H1 (cell line): ENCODE measurements at regions not wholly inside any gene's neighbourhood (a gene's known extent, or its start where the extent isn't known, plus 50 kb on each side); places are given as distances from the start of the nearest gene placed in this dataset.

Experiments used
- CTCF ChIA-PET: fragments of 300-600 bp; sonication (Branson Sonifier 250); formaldehyde crosslinking; loops from one replicate; lab custom pipeline; 2021; ENCODE audit not compliant: partially characterized antibody; lab: Charles Lee
- POLR2A ChIA-PET: fragments of 300-600 bp; sonication (Branson Sonifier 250); formaldehyde crosslinking; loops from one replicate; lab custom pipeline; 2021; ENCODE audit warnings: inconsistent platforms; ENCODE audit not compliant: partially characterized antibody; lab: Charles Lee
- DNase-seq, 2 experiments: peaks; one replicate each; pipeline versions ENCODE4 v3.0.0 to v3.0.0-alpha.2; 2010 to 2022; ENCODE audit warnings: low spot score in 2 of 2, low read depth in 1 of 2, mixed read lengths in 1 of 2
- FAIRE-seq: peaks from 2 replicates; lab custom pipeline; 2011; peaks lifted over from hg19 to GRCh38; lab: Jason Lieb, UNC
- H2AFZ ChIP-seq: 2 replicates; pipeline ENCODE4 v1.8.1; 2012; ENCODE audit warnings: low read length, inconsistent platforms
- H2AK5ac ChIP-seq: 2 replicates; pipeline ENCODE4 v1.6.1; 2013; ENCODE audit warnings: low read depth, low read length
- H2BK120ac ChIP-seq: replicated peaks from 2 replicates; pipeline ENCODE3; 2013; ENCODE audit warnings: low read depth, low read length, inconsistent platforms
- H2BK12ac ChIP-seq: 2 replicates; pipeline ENCODE4 v1.6.1; 2013; ENCODE audit warnings: low read depth, low read length
- H2BK15ac ChIP-seq: 2 replicates; pipeline ENCODE4 v1.6.1; 2013; ENCODE audit warnings: low read length
- H2BK20ac ChIP-seq: 2 replicates; pipeline ENCODE4 v1.6.1; 2013; ENCODE audit warnings: low read length
- H2BK5ac ChIP-seq: 2 replicates; pipeline ENCODE4 v1.6.1; 2013; ENCODE audit warnings: low read depth, low read length
- H3K14ac ChIP-seq: 2 replicates; pipeline ENCODE4 v1.6.1; 2013; ENCODE audit warnings: inconsistent platforms; ENCODE audit not compliant: insufficient read length
- H3K18ac ChIP-seq: 2 replicates; pipeline ENCODE4 v1.6.1; 2013; ENCODE audit warnings: low read length; ENCODE audit errors: extremely low read depth
- H3K23ac ChIP-seq: 2 replicates; pipeline ENCODE4 v1.6.1; 2013; ENCODE audit warnings: inconsistent platforms; ENCODE audit not compliant: insufficient read length
- H3K23me2 ChIP-seq: 2 replicates; pipeline ENCODE4 v1.6.1; 2013; ENCODE audit warnings: low read depth, low read length
- H3K27ac ChIP-seq: 2 replicates; pipeline ENCODE4 v1.6.1; 2011; ENCODE audit warnings: low read depth, low read length, inconsistent platforms
- H3K27me3 ChIP-seq, 4 experiments: replicated peaks in 1 of 4; 1 replicate in 1 of 4; 2 replicates in 3 of 4; pipeline versions ENCODE4 v1.6.1 to v1.8.1; 2011 to 2013; ENCODE audit warnings: low read length in 3 of 4, mild to moderate bottlenecking in 3 of 4, inconsistent platforms in 2 of 4, mixed read lengths in 2 of 4, moderate library complexity in 1 of 4; ENCODE audit not compliant: control insufficient read depth in 3 of 4, insufficient read depth in 3 of 4; ENCODE audit errors: extremely low read depth in 1 of 4
- H3K36me3 ChIP-seq, 4 experiments: 2 replicates each; pipeline versions ENCODE4 v1.6.1 to v1.8.1; 2011 to 2013; ENCODE audit warnings: mild to moderate bottlenecking in 4 of 4, low read length in 3 of 4, moderate library complexity in 2 of 4, control low read depth in 1 of 4, inconsistent platforms in 1 of 4; ENCODE audit not compliant: insufficient read depth in 4 of 4, control insufficient read depth in 2 of 4
- H3K4ac ChIP-seq: replicated peaks from 2 replicates; pipeline ENCODE3; 2013; ENCODE audit warnings: low read length, low read depth, mixed read lengths, inconsistent platforms; ENCODE audit not compliant: insufficient read length
- H3K4me1 ChIP-seq, 4 experiments: replicated peaks in 1 of 4; 1 replicate in 1 of 4; 2 replicates in 3 of 4; pipeline versions ENCODE4 v1.6.1 to v1.8.1; 2011 to 2013; ENCODE audit warnings: low read length in 3 of 4, inconsistent platforms in 2 of 4, mixed read lengths in 1 of 4; ENCODE audit not compliant: insufficient read depth in 4 of 4, control insufficient read depth in 3 of 4
- H3K4me2 ChIP-seq, 2 experiments: 2 replicates each; pipeline versions ENCODE4 v1.6.1 to v1.8.1; 2011 to 2013; ENCODE audit warnings: low read depth in 2 of 2, low read length in 2 of 2, control low read depth in 1 of 2, inconsistent platforms in 1 of 2, mild to moderate bottlenecking in 1 of 2; ENCODE audit not compliant: insufficient read depth in 1 of 2
- H3K4me3 ChIP-seq, 4 experiments: fragments of 200-600, 300-600 bp in 1 of 4; sonication (generic), shearing (Covaris generic), sonication (Bioruptor Twin) in 1 of 4; 2 replicates each; pipeline versions ENCODE4 v1.5.1 to v1.8.1; 2011 to 2016; ENCODE audit warnings: low read length in 4 of 4, low read depth in 3 of 4, control low read depth in 2 of 4, inconsistent platforms in 2 of 4, mild to moderate bottlenecking in 2 of 4, mixed read lengths in 1 of 4, moderate library complexity in 1 of 4; ENCODE audit not compliant: insufficient read depth in 2 of 4; ENCODE audit errors: extremely low read depth in 1 of 4
- H3K56ac ChIP-seq: replicated peaks from 2 replicates; pipeline ENCODE3; 2013; ENCODE audit warnings: low read depth, mild to moderate bottlenecking, mixed read lengths, low read length, inconsistent platforms; ENCODE audit not compliant: insufficient read length
- H3K79me1 ChIP-seq: 2 replicates; pipeline ENCODE4 v1.6.1; 2013; ENCODE audit warnings: low read depth, low read length, control low read depth
- H3K79me2 ChIP-seq, 2 experiments: 2 replicates each; pipeline versions ENCODE4 v1.6.1 to v1.8.1; 2012 to 2013; ENCODE audit warnings: low read length in 2 of 2, mild to moderate bottlenecking in 2 of 2, inconsistent platforms in 1 of 2; ENCODE audit not compliant: insufficient read depth in 2 of 2, control insufficient read depth in 1 of 2
- H3K9ac ChIP-seq, 4 experiments: replicated peaks in 1 of 4; 1 replicate in 1 of 4; 2 replicates in 3 of 4; pipeline versions ENCODE4 v1.6.1 to v1.8.1; 2011 to 2013; ENCODE audit warnings: low read depth in 3 of 4, low read length in 3 of 4, control low read depth in 2 of 4, mild to moderate bottlenecking in 2 of 4, moderate library complexity in 2 of 4, inconsistent platforms in 1 of 4; ENCODE audit errors: extremely low read depth in 1 of 4
- H3K9me3 ChIP-seq, 2 experiments: 2 replicates each; pipeline versions ENCODE4 v1.6.1 to v1.8.1; 2012 to 2013; ENCODE audit warnings: mild to moderate bottlenecking in 2 of 2, moderate library complexity in 2 of 2, control low read depth in 1 of 2, inconsistent platforms in 1 of 2, low read depth in 1 of 2, low read length in 1 of 2, mixed read lengths in 1 of 2; ENCODE audit not compliant: insufficient read depth in 2 of 2
- H4K20me1 ChIP-seq, 2 experiments: replicated peaks in 1 of 2; 2 replicates each; pipeline versions ENCODE3 to v1.8.1; 2011 to 2013; ENCODE audit warnings: inconsistent platforms in 2 of 2, low read length in 2 of 2, mild to moderate bottlenecking in 1 of 2; ENCODE audit not compliant: insufficient read depth in 2 of 2, control insufficient read depth in 1 of 2
- H4K5ac ChIP-seq: 2 replicates; pipeline ENCODE4 v1.6.1; 2013; ENCODE audit warnings: low read length, low read depth, mixed read lengths, inconsistent platforms; ENCODE audit not compliant: insufficient read length
- H4K8ac ChIP-seq: 2 replicates; pipeline ENCODE4 v1.8.0; 2013; ENCODE audit warnings: mild to moderate bottlenecking, moderate library complexity, low read length, inconsistent platforms; ENCODE audit not compliant: insufficient read depth; ENCODE audit errors: extremely low read depth
- H4K91ac ChIP-seq: replicated peaks from 2 replicates; pipeline ENCODE3; 2013; ENCODE audit warnings: low read length, mixed read lengths, inconsistent platforms; ENCODE audit not compliant: insufficient read length
- GTF2F1 ChIP-seq: IDR thresholded peaks from 2 replicates; pipeline ENCODE4 v1.6.1; 2012; ENCODE audit warnings: low read depth, low read length, improper control_type of control experiment, borderline replicate concordance
- POLR2AphosphoS5 ChIP-seq: IDR thresholded peaks from 2 replicates; pipeline ENCODE4 v1.6.1; 2011; ENCODE audit warnings: low read depth, low read length
- WGBS, 2 experiments: shearing (Covaris generic) in 1 of 2; methylation state at CpG; one replicate each; pipeline versions ENCODE4 v1.1.6 to v1.1.7; 2013 to 2015; ENCODE audit warnings: low lambda C conversion rate in 2 of 2, mixed read lengths in 2 of 2, inconsistent platforms in 1 of 2, low coverage in 1 of 2, missing lambda C conversion rate in 1 of 2; ENCODE audit not compliant: insufficient replicate concordance in 2 of 2, insufficient coverage in 1 of 2, insufficient read length in 1 of 2; ENCODE audit errors: extremely low coverage in 1 of 2, missing lambda C conversion rate in 1 of 2; 5-methylcytosine and 5-hydroxymethylcytosine counted together

GRCh38 chr3:8405144-8405543 is 96.5 kb upstream of the LMCD1 start:
- CTCF ChIA-PET, result interaction anchor here (0.9 to 1.8 kb wide), 2 partner anchors 13 to 165 kb away, joined by 4 read pairs; no protein-coding TSS in a partner anchor
- no peak overlapping the region for H3K4me3 ChIP-seq

More at GRCh38 chr3:8405144-8405543, 96.5 kb upstream of the LMCD1 start:
- no peak overlapping the region for H4K91ac ChIP-seq
- H3K23ac ChIP-seq, result no peak overlapping the region
- POLR2A ChIA-PET, result no interaction called here
- H3K79me2 ChIP-seq, result no peaks in the 10 kb centered on the region
- H3K9me3 ChIP-seq, result peaks cover 5 to 11% of the 10 kb centered on the region in 2 experiments; a peak in 2 of 4 replicates
- no peak overlapping the region for H3K18ac ChIP-seq
- no peak overlapping the region for H2AK5ac ChIP-seq
- H2BK12ac ChIP-seq, result no peak overlapping the region
- no peaks in the 10 kb centered on the region for H3K27me3 ChIP-seq
- H2BK15ac ChIP-seq, result no peak overlapping the region
- H3K56ac ChIP-seq, result no peak overlapping the region
- H3K4me2 ChIP-seq, result no peak overlapping the region
- no peak overlapping the region for H4K5ac ChIP-seq
- WGBS, 2 experiments, result 93% methylated on average over 2 of the region's 2 CpGs; no CpG with 5 or more reads in 1 of the 2 experiments
- H3K14ac ChIP-seq, result no peak overlapping the region
- H3K79me1 ChIP-seq, result no peaks in the 10 kb centered on the region
- no peak overlapping the region for H2BK120ac ChIP-seq
- H3K27ac ChIP-seq, result no peak overlapping the region
- no peaks in the 10 kb centered on the region for H3K4me1 ChIP-seq
- no peak overlapping the region for H3K9ac ChIP-seq
- no peak overlapping the region for H2AFZ ChIP-seq
- H3K23me2 ChIP-seq, result no peaks in the 10 kb centered on the region
- H3K4ac ChIP-seq, result no peak overlapping the region
- TF ChIP-seq POLR2AphosphoS5 (no peak), GTF2F1 (no peak)
- H4K20me1 ChIP-seq, result no peaks in the 10 kb centered on the region
- no peaks in the 10 kb centered on the region for H3K36me3 ChIP-seq
- no peak overlapping the region for H4K8ac ChIP-seq
- DNase-seq (no peak), FAIRE-seq (no peak)
- no peak overlapping the region for H2BK20ac ChIP-seq
- H2BK5ac ChIP-seq, result no peak overlapping the region
